HEK293T (cell line): ENCODE measurements at regions not wholly inside any gene's neighbourhood (a gene's known extent, or its start where the extent isn't known, plus 50 kb on each side); places are given as distances from the start of the nearest gene placed in this dataset.

ENCODE experiments used
- ARNT ChIP-seq: fragments of 450-650 bp; IDR thresholded peaks from 2 replicates; pipeline ENCODE4 v1.6.1; 2017; ENCODE audit warnings: mild to moderate bottlenecking
- BHLHE40 ChIP-seq: fragments of 450-650 bp; IDR thresholded peaks from 2 replicates; pipeline ENCODE4 v1.6.1; 2016; ENCODE audit warnings: mild to moderate bottlenecking, moderate library complexity, borderline replicate concordance
- CTBP1 ChIP-seq: fragments of 450-650 bp; IDR thresholded peaks from 2 replicates; pipeline ENCODE4 v1.6.1; 2016; ENCODE audit warnings: borderline replicate concordance
- ELF4 ChIP-seq: fragments of 450-650 bp; IDR thresholded peaks from 2 replicates; pipeline ENCODE4 v1.6.1; 2017; ENCODE audit warnings: antibody characterized with exemption
- FOXA1 ChIP-seq: fragments of 450-650 bp; IDR thresholded peaks from 2 replicates; pipeline ENCODE4 v1.6.1; 2016; ENCODE audit warnings: mild to moderate bottlenecking
- FOXK2 ChIP-seq: fragments of 450-650 bp; IDR thresholded peaks from 2 replicates; pipeline ENCODE4 v1.6.1; 2016; ENCODE audit warnings: mild to moderate bottlenecking
- FOXM1 ChIP-seq: fragments of 450-650 bp; IDR thresholded peaks from 2 replicates; pipeline ENCODE4 v1.6.1; 2017; ENCODE audit warnings: mild to moderate bottlenecking, borderline replicate concordance
- LEF1 ChIP-seq: fragments of 450-650 bp; IDR thresholded peaks from 2 replicates; pipeline ENCODE4 v1.6.1; 2017; ENCODE audit warnings: mild to moderate bottlenecking, borderline replicate concordance
- NFRKB ChIP-seq: fragments of 450-650 bp; IDR thresholded peaks from 2 replicates; pipeline ENCODE4 v1.6.1; 2016; ENCODE audit warnings: mild to moderate bottlenecking, moderate library complexity
- SP1 ChIP-seq: fragments of 450-650 bp; IDR thresholded peaks from 2 replicates; pipeline ENCODE4 v1.6.1; 2017
- SUZ12 ChIP-seq: fragments of 450-650 bp; IDR thresholded peaks from 2 replicates; pipeline ENCODE4 v1.6.1; 2016; ENCODE audit warnings: mild to moderate bottlenecking

- no peak for TF ChIP-seq SUZ12
- no peak for TF ChIP-seq SP1
- no peak for TF ChIP-seq LEF1
- no peak for TF ChIP-seq CTBP1
- TF ChIP-seq FOXK2, result no peak
- no peak for TF ChIP-seq BHLHE40
- no peak for TF ChIP-seq ELF4
- TF ChIP-seq FOXA1, result no peak
- no peak for TF ChIP-seq NFRKB
- no peak for TF ChIP-seq ARNT
- TF ChIP-seq FOXM1, result no peak
Observed at GRCh38 chr5:43997647-43998272, 391.5 kb downstream of the FGF10 start.
